Iris pigment epithelial cell (primary cell): ENCODE measurements at regions not wholly inside any gene's neighbourhood (a gene's known extent, or its start where the extent isn't known, plus 50 kb on each side); places are given as distances from the start of the nearest gene placed in this dataset.

Experiments used
- DNase-seq: peaks from one replicate; pipeline ENCODE4 v3.0.0-alpha.2; 2011; ENCODE audit warnings: low read depth

- no peak for DNase-seq
Measured at GRCh38 chr21:31409831-31410487, 65.9 kb upstream of the TIAM1 start.

GRCh38 chr21:31408301-31409088, 64.4 kb upstream of the TIAM1 start:
- DNase-seq, result no peak

- no peak for DNase-seq
Measured at GRCh38 chr21:31406510-31406909, 62.4 kb upstream of the TIAM1 start.

GRCh38 chr21:31405604-31406003, 61.5 kb upstream of the TIAM1 start:
- no peak for DNase-seq

- no peak for DNase-seq
Measured at GRCh38 chr21:31403596-31404333, 59.7 kb upstream of the TIAM1 start.

- DNase-seq, result no peak
Measured at GRCh38 chr21:31399591-31399990, 55.5 kb upstream of the TIAM1 start.

GRCh38 chr21:31398574-31398973, 54.5 kb upstream of the TIAM1 start:
- DNase-seq, result no peak

GRCh38 chr21:31397939-31398338, 53.9 kb upstream of the TIAM1 start:
- DNase-seq, result no peak

- DNase-seq, result no peak
Measured at GRCh38 chr21:31397515-31397926, 53.5 kb upstream of the TIAM1 start.

GRCh38 chr21:31397030-31397429, 53.0 kb upstream of the TIAM1 start:
- no peak for DNase-seq

- no peak for DNase-seq
Measured at GRCh38 chr21:31396399-31396798, 52.3 kb upstream of the TIAM1 start.

GRCh38 chr21:31395791-31396190, 51.7 kb upstream of the TIAM1 start:
- no peak for DNase-seq

- no peak for DNase-seq
Measured at GRCh38 chr21:31395268-31395667, 51.2 kb upstream of the TIAM1 start.

- no peak for DNase-seq
Measured at GRCh38 chr21:31394309-31394708, 50.2 kb upstream of the TIAM1 start.
